Epithelial cell of esophagus (primary cell): ENCODE measurements at regions not wholly inside any gene's neighbourhood (a gene's known extent, or its start where the extent isn't known, plus 50 kb on each side); places are given as distances from the start of the nearest gene placed in this dataset.

Experiments
- DNase-seq: peaks from one replicate; pipeline ENCODE4 v3.0.0; 2010; ENCODE audit warnings: low read depth
- H3K4me3 ChIP-seq: 2 replicates; pipeline ENCODE4 v1.5.1; 2011; ENCODE audit warnings: mild to moderate bottlenecking, low read length, control low read depth
- CTCF ChIP-seq: IDR thresholded peaks from 2 replicates; pipeline ENCODE4 v1.5.1; 2011; ENCODE audit warnings: low read depth, mild to moderate bottlenecking, low read length, control low read depth, inconsistent platforms; ENCODE audit not compliant: insufficient read depth; ENCODE audit errors: missing control alignments

GRCh38 chr1:55987491-55988249 lies 591.7 kb downstream of the PLPP3 start:
- H3K4me3 ChIP-seq: no peak overlapping the region
- no peak for TF ChIP-seq CTCF
- DNase-seq: no peak

GRCh38 chr1:55986003-55986402 lies 593.4 kb downstream of the PLPP3 start:
- TF ChIP-seq CTCF: no peak
- no peak overlapping the region for H3K4me3 ChIP-seq
- DNase-seq: no peak

- no peak for DNase-seq
- no peak for TF ChIP-seq CTCF
- H3K4me3 ChIP-seq: no peak overlapping the region
These were observed 598.2 kb downstream of the PLPP3 start for GRCh38 chr1:55981010-55981650.

- no peak overlapping the region for H3K4me3 ChIP-seq
- no peak for TF ChIP-seq CTCF
- DNase-seq: no peak
These were observed 598.8 kb downstream of the PLPP3 start for GRCh38 chr1:55980582-55980981.

- DNase-seq: no peak
- no peak overlapping the region for H3K4me3 ChIP-seq
- no peak for TF ChIP-seq CTCF
These were observed 604.5 kb downstream of the PLPP3 start for GRCh38 chr1:55974714-55975441.

- no peak for TF ChIP-seq CTCF
- H3K4me3 ChIP-seq: no peak overlapping the region
- no peak for DNase-seq
These were observed 608.7 kb downstream of the PLPP3 start for GRCh38 chr1:55970526-55971110.
